Parathyroid adenoma (tissue), 2 donors: ENCODE measurements at regions not wholly inside any gene's neighbourhood (a gene's known extent, or its start where the extent isn't known, plus 50 kb on each side); places are given as distances from the start of the nearest gene placed in this dataset.

Experiments used
- H2AFZ ChIP-seq: fragments of 300-600 bp; sonication (generic); one replicate; pipeline ENCODE4 v1.7.0; 2017; ENCODE audit warnings: antibody characterized with exemption, mild to moderate bottlenecking
- H3K27ac ChIP-seq: fragments of 300-600 bp; sonication (generic); one replicate; pipeline ENCODE4 v1.7.0; 2017
- H3K27me3 ChIP-seq: fragments of 300-600 bp; sonication (generic); one replicate; pipeline ENCODE4 v1.7.0; 2017; ENCODE audit warnings: low read length; ENCODE audit not compliant: control insufficient read depth, insufficient read depth
- H3K36me3 ChIP-seq: fragments of 300-600 bp; sonication (generic); one replicate; pipeline ENCODE4 v1.7.0; 2017; ENCODE audit warnings: low read length; ENCODE audit not compliant: control insufficient read depth, insufficient read depth
- H3K4me1 ChIP-seq: fragments of 300-600 bp; sonication (generic); one replicate; pipeline ENCODE4 v1.7.0; 2017; ENCODE audit warnings: control low read depth
- H3K4me2 ChIP-seq: fragments of 300-600 bp; sonication (generic); one replicate; pipeline ENCODE4 v1.7.0; 2017; ENCODE audit warnings: low read length
- H3K4me3 ChIP-seq: fragments of 300-600 bp; sonication (generic); one replicate; pipeline ENCODE4 v1.7.0; 2017; ENCODE audit warnings: low read depth, low read length
- H3K79me2 ChIP-seq: fragments of 300-600 bp; sonication (generic); one replicate; pipeline ENCODE4 v1.7.0; 2017; ENCODE audit warnings: control low read depth
- H3K9ac ChIP-seq: fragments of 300-600 bp; sonication (generic); one replicate; pipeline ENCODE4 v1.7.0; 2017; ENCODE audit warnings: mild to moderate bottlenecking
- H3K9me3 ChIP-seq: fragments of 300-600 bp; sonication (generic); one replicate; pipeline ENCODE4 v1.7.0; 2017; ENCODE audit warnings: low read length; ENCODE audit not compliant: control insufficient read depth
- CTCF ChIP-seq: fragments of 300-600 bp; sonication (generic); IDR thresholded peaks from one replicate; pipeline ENCODE4 v1.7.0; 2017; ENCODE audit warnings: antibody characterized with exemption, mild to moderate bottlenecking
- donor health status: primary hyperparathyroidism.

- Histone ChIP-seq H3K4me3 (no peak overlapping the region), H3K27me3 (no peaks in the 10 kb centered on the region), H3K9ac (no peak overlapping the region), H2AFZ (no peak overlapping the region), H3K4me2 (no peak overlapping the region), H3K36me3 (no peaks in the 10 kb centered on the region), H3K79me2 (no peaks in the 10 kb centered on the region), H3K27ac (no peak overlapping the region), H3K9me3 (no peaks in the 10 kb centered on the region), H3K4me1 (no peaks in the 10 kb centered on the region)
- no peak for TF ChIP-seq CTCF
Measured at GRCh38 chr18:56306797-56307196, 331.6 kb downstream of the TXNL1 start.

- no peak overlapping the region for H3K27ac ChIP-seq
- H2AFZ ChIP-seq: no peak overlapping the region
- H3K4me3 ChIP-seq: no peak overlapping the region
- no peaks in the 10 kb centered on the region for H3K4me1 ChIP-seq
- TF ChIP-seq CTCF: no peak
- H3K79me2 ChIP-seq: no peaks in the 10 kb centered on the region
- no peaks in the 10 kb centered on the region for H3K36me3 ChIP-seq
- no peaks in the 10 kb centered on the region for H3K27me3 ChIP-seq
- no peaks in the 10 kb centered on the region for H3K9me3 ChIP-seq
- no peak overlapping the region for H3K4me2 ChIP-seq
- no peak overlapping the region for H3K9ac ChIP-seq
Measured at GRCh38 chr18:56305583-56305982, 332.8 kb downstream of the TXNL1 start.

GRCh38 chr18:56302156-56302555 lies 336.2 kb downstream of the TXNL1 start:
- H3K4me1 ChIP-seq: no peaks in the 10 kb centered on the region
- H3K4me2 ChIP-seq: no peak overlapping the region
- no peak overlapping the region for H2AFZ ChIP-seq
- H3K9ac ChIP-seq: no peak overlapping the region
- no peaks in the 10 kb centered on the region for H3K36me3 ChIP-seq
- no peak overlapping the region for H3K4me3 ChIP-seq
- H3K79me2 ChIP-seq: no peaks in the 10 kb centered on the region
- no peak for TF ChIP-seq CTCF
- H3K27ac ChIP-seq: no peak overlapping the region
- no peaks in the 10 kb centered on the region for H3K9me3 ChIP-seq
- H3K27me3 ChIP-seq: no peaks in the 10 kb centered on the region

- Histone ChIP-seq H3K4me3 (no peak overlapping the region), H3K36me3 (no peaks in the 10 kb centered on the region), H3K4me2 (no peak overlapping the region), H3K27ac (no peak overlapping the region), H3K4me1 (no peaks in the 10 kb centered on the region), H3K9ac (no peak overlapping the region), H3K27me3 (no peaks in the 10 kb centered on the region), H2AFZ (no peak overlapping the region), H3K9me3 (no peaks in the 10 kb centered on the region), H3K79me2 (no peaks in the 10 kb centered on the region)
- TF ChIP-seq CTCF: no peak
Measured at GRCh38 chr18:56299740-56300139, 338.7 kb downstream of the TXNL1 start.

GRCh38 chr18:56298935-56299334 lies 339.5 kb downstream of the TXNL1 start:
- no peaks in the 10 kb centered on the region for H3K36me3 ChIP-seq
- no peak overlapping the region for H3K9ac ChIP-seq
- H3K4me3 ChIP-seq: no peak overlapping the region
- no peak overlapping the region for H3K27ac ChIP-seq
- no peak overlapping the region for H3K4me2 ChIP-seq
- TF ChIP-seq CTCF: no peak
- H3K9me3 ChIP-seq: no peaks in the 10 kb centered on the region
- H3K79me2 ChIP-seq: no peaks in the 10 kb centered on the region
- no peaks in the 10 kb centered on the region for H3K27me3 ChIP-seq
- H3K4me1 ChIP-seq: no peaks in the 10 kb centered on the region
- no peak overlapping the region for H2AFZ ChIP-seq
